SK-N-SH (cell line): ENCODE measurements at regions not wholly inside any gene's neighbourhood (a gene's known extent, or its start where the extent isn't known, plus 50 kb on each side); places are given as distances from the start of the nearest gene placed in this dataset.

Experiments used
- CTCF ChIA-PET: fragments of 300-600, 350-600 bp; formaldehyde crosslinking; extraction: SDS; loops from one replicate; lab custom pipeline; 2021; lab: Yijun Ruan, JAX
- POLR2A ChIA-PET: fragments of 350-600 bp; sonication (Branson Sonifier 250); formaldehyde crosslinking; extraction: SDS; loops from one replicate; lab custom pipeline; 2020; ENCODE audit warnings: antibody characterized with exemption, inconsistent platforms; lab: Yijun Ruan, JAX
- DNase-seq: peaks from one replicate; pipeline ENCODE4 v3.0.0; 2012
- H2AFZ ChIP-seq: fragments of 200-600 bp; sonication (generic); 2 replicates; pipeline ENCODE4 v1.8.1; 2016; ENCODE audit warnings: antibody characterized with exemption, mild to moderate bottlenecking, low read depth
- H3F3A ChIP-seq: fragments of 200-600 bp; sonication (generic); replicated peaks from 2 replicates; pipeline ENCODE3; 2016; ENCODE audit warnings: antibody characterized with exemption, mild to moderate bottlenecking; ENCODE audit not compliant: insufficient read depth
- H3K27ac ChIP-seq, 2 experiments: fragments of 200-500 bp in 1 of 2; fragments of 200-600 bp in 1 of 2; sonication (Bioruptor generic) in 1 of 2; sonication (generic), shearing (Covaris generic) in 1 of 2; 2 replicates each; pipeline versions ENCODE4 v1.5.1 to v1.6.1; 2014 to 2016; ENCODE audit warnings: low read depth in 2 of 2, inconsistent platforms in 1 of 2, low read length in 1 of 2, mild to moderate bottlenecking in 1 of 2, mixed read lengths in 1 of 2
- H3K27me3 ChIP-seq: fragments of 200-600 bp; sonication (generic), shearing (Covaris generic); 2 replicates; pipeline ENCODE4 v1.6.1; 2016; ENCODE audit warnings: mixed run types; ENCODE audit not compliant: insufficient read depth
- H3K36me3 ChIP-seq, 2 experiments: fragments of 200-500 bp in 1 of 2; fragments of 200-600 bp in 1 of 2; sonication (Bioruptor generic) in 1 of 2; sonication (generic) in 1 of 2; replicated peaks in 1 of 2; 2 replicates each; pipeline versions ENCODE3 to v1.5.1; 2014 to 2016; ENCODE audit warnings: low read length in 1 of 2, mild to moderate bottlenecking in 1 of 2; ENCODE audit not compliant: insufficient read depth in 2 of 2, control insufficient read depth in 1 of 2
- H3K4me1 ChIP-seq, 2 experiments: fragments of 200-500 bp in 1 of 2; fragments of 200-600 bp in 1 of 2; sonication (Bioruptor generic) in 1 of 2; sonication (generic), shearing (Covaris generic) in 1 of 2; 2 replicates each; pipeline versions ENCODE4 v1.5.1 to v1.6.1; 2014 to 2016; ENCODE audit warnings: low read depth in 1 of 2, low read length in 1 of 2, mixed run types in 1 of 2; ENCODE audit not compliant: insufficient read depth in 2 of 2, control insufficient read depth in 1 of 2
- H3K4me2 ChIP-seq: fragments of 200-600 bp; sonication (generic), shearing (Covaris generic); 2 replicates; pipeline ENCODE4 v1.6.1; 2017; ENCODE audit warnings: mixed run types
- H3K4me3 ChIP-seq, 2 experiments: fragments of 200-500 bp in 1 of 2; fragments of 200-600 bp in 1 of 2; sonication (Bioruptor generic) in 1 of 2; sonication (generic), shearing (Covaris generic) in 1 of 2; 2 replicates each; pipeline versions ENCODE4 v1.5.1 to v1.8.1; 2014 to 2016; ENCODE audit warnings: low read depth in 2 of 2, inconsistent platforms in 1 of 2, low read length in 1 of 2, mild to moderate bottlenecking in 1 of 2, mixed read lengths in 1 of 2, moderate library complexity in 1 of 2
- H3K79me2 ChIP-seq: fragments of 200-600 bp; sonication (generic); 2 replicates; pipeline ENCODE4 v1.8.1; 2017; ENCODE audit warnings: mild to moderate bottlenecking; ENCODE audit not compliant: insufficient read depth
- H3K9ac ChIP-seq: fragments of 200-600 bp; sonication (generic); 2 replicates; pipeline ENCODE4 v1.6.1; 2017; ENCODE audit warnings: mixed run types
- H3K9me2 ChIP-seq: fragments of 200-600 bp; sonication (generic); 2 replicates; pipeline ENCODE4 v1.6.1; 2017; ENCODE audit warnings: mixed run types
- H3K9me3 ChIP-seq: fragments of 200-600 bp; sonication (generic); 2 replicates; pipeline ENCODE4 v1.6.1; 2017; ENCODE audit warnings: mixed run types, mild to moderate bottlenecking, moderate library complexity
- H4K20me1 ChIP-seq: fragments of 200-600 bp; sonication (generic); 2 replicates; pipeline ENCODE4 v1.6.1; 2017; ENCODE audit warnings: mild to moderate bottlenecking, mixed run types; ENCODE audit not compliant: insufficient read depth
- CHD2 ChIP-seq: fragments of 150-350 bp; IDR thresholded peaks from 2 replicates; pipeline ENCODE4 v1.6.1; 2018; ENCODE audit warnings: low read length; ENCODE audit not compliant: partially characterized antibody
- CTCF ChIP-seq: fragments of 200-600 bp; sonication (generic); IDR thresholded peaks from 2 replicates; pipeline ENCODE4 v1.6.1; 2017; ENCODE audit warnings: antibody characterized with exemption, mild to moderate bottlenecking, moderate library complexity
- EZH2phosphoT487 ChIP-seq: fragments of 200-600 bp; sonication (generic); IDR thresholded peaks from 2 replicates; pipeline ENCODE4 v1.6.1; 2017; ENCODE audit warnings: low read depth, mixed run types, mild to moderate bottlenecking, antibody characterized with exemption, moderate library complexity, borderline replicate concordance
- FOSL2 ChIP-seq: IDR thresholded peaks from 2 replicates; pipeline ENCODE4 v1.4.0; 2012; ENCODE audit warnings: low read depth, mild to moderate bottlenecking, moderate library complexity, borderline replicate concordance
- FOXM1 ChIP-seq: IDR thresholded peaks from 2 replicates; pipeline ENCODE4 v1.4.0; 2012; ENCODE audit warnings: low read depth, mild to moderate bottlenecking
- GABPA ChIP-seq: IDR thresholded peaks from 2 replicates; pipeline ENCODE4 v1.4.0; 2012; ENCODE audit warnings: low read depth, mild to moderate bottlenecking
- IRF3 ChIP-seq: fragments of 150-350 bp; IDR thresholded peaks from 2 replicates; pipeline ENCODE4 v1.6.1; 2016; ENCODE audit warnings: mild to moderate bottlenecking, low read depth, low read length
- JUND ChIP-seq: IDR thresholded peaks from 2 replicates; pipeline ENCODE4 v1.4.0; 2012
- MXI1 ChIP-seq: IDR thresholded peaks from 2 replicates; pipeline ENCODE4 v1.6.1; 2012; ENCODE audit warnings: mild to moderate bottlenecking, low read depth, low read length, improper control_type of control experiment
- POLR2AphosphoS5 ChIP-seq: IDR thresholded peaks from 2 replicates; pipeline ENCODE4 v1.6.1; 2012; ENCODE audit warnings: low read depth, low read length
- RCOR1 ChIP-seq: fragments of 150-350 bp; IDR thresholded peaks from 2 replicates; pipeline ENCODE4 v1.6.1; 2017; ENCODE audit warnings: antibody characterized with exemption, low read length
- REST ChIP-seq: IDR thresholded peaks from 2 replicates; pipeline ENCODE4 v1.6.1; 2012; ENCODE audit warnings: mild to moderate bottlenecking, low read depth, low read length, moderate library complexity
- SIN3A ChIP-seq: IDR thresholded peaks from 2 replicates; pipeline ENCODE4 v1.6.1; 2012; ENCODE audit warnings: low read depth, mild to moderate bottlenecking, low read length, moderate library complexity, borderline replicate concordance
- SMC3 ChIP-seq: IDR thresholded peaks from 2 replicates; pipeline ENCODE4 v1.6.1; 2012; ENCODE audit warnings: low read depth, low read length, improper control_type of control experiment
- TAF1 ChIP-seq: IDR thresholded peaks from 2 replicates; pipeline ENCODE4 v1.6.1; 2012; ENCODE audit warnings: low read depth, mild to moderate bottlenecking, low read length, moderate library complexity, borderline replicate concordance
- TEAD4 ChIP-seq: IDR thresholded peaks from 2 replicates; pipeline ENCODE4 v1.4.0; 2012; ENCODE audit warnings: mild to moderate bottlenecking, borderline replicate concordance; ENCODE audit not compliant: insufficient read depth
- USF1 ChIP-seq: IDR thresholded peaks from 2 replicates; pipeline ENCODE4 v1.4.0; 2012; ENCODE audit warnings: low read depth, borderline replicate concordance
- USF2 ChIP-seq: fragments of 150-350 bp; IDR thresholded peaks from 2 replicates; pipeline ENCODE4 v1.6.1; 2017; ENCODE audit warnings: antibody characterized with exemption, low read length, low read depth, borderline replicate concordance
- ZBTB33 ChIP-seq: IDR thresholded peaks from 2 replicates; pipeline ENCODE4 v1.4.0; 2012; ENCODE audit warnings: low read depth, borderline replicate concordance
- WGBS: methylation state at CpG from one replicate; pipeline ENCODE4 v1.1.6; 2017; ENCODE audit warnings: low lambda C conversion rate; 5-methylcytosine and 5-hydroxymethylcytosine counted together

GRCh38 chr13:81395368-81395767 lies 1054.4 kb upstream of the SPRY2 start:
- peak; percentile 67 for DNase-seq
- POLR2A ChIA-PET = no interaction called here
- no peaks in the 10 kb centered on the region for H3F3A ChIP-seq
- TF ChIP-seq MXI1 (no peak), RCOR1 (no peak), SMC3 (no peak), SIN3A (no peak), USF1 (no peak), CTCF (no peak), TEAD4 (no peak), GABPA (no peak), USF2 (no peak), FOXM1 (no peak), EZH2phosphoT487 (no peak), POLR2AphosphoS5 (no peak), IRF3 (no peak), TAF1 (no peak), REST (no peak), FOSL2 (no peak), CHD2 (no peak), ZBTB33 (no peak), JUND (no peak)
- peaks cover 0 to 3% of the 10 kb centered on the region in 2 experiments; a peak in 1 of 4 replicates for H3K4me1 ChIP-seq
- H3K4me3 ChIP-seq = no peak overlapping the region
- H3K9me2 ChIP-seq = no peaks in the 10 kb centered on the region
- H3K9ac ChIP-seq = no peak overlapping the region
- peak overlapping the region; percentile 60; the same call in 1 of the 2 replicates for H2AFZ ChIP-seq
- H4K20me1 ChIP-seq = no peaks in the 10 kb centered on the region
- H3K27ac ChIP-seq = no peak overlapping the region
- no peaks in the 10 kb centered on the region for H3K79me2 ChIP-seq
- no peaks in the 10 kb centered on the region for H3K27me3 ChIP-seq
- H3K4me2 ChIP-seq = no peak overlapping the region; the same call in 1 of the 2 replicates
- WGBS = 0% methylated on average over 2 of the region's 4 CpGs
- no peaks in the 10 kb centered on the region for H3K9me3 ChIP-seq
- no peaks in the 10 kb centered on the region for H3K36me3 ChIP-seq
- CTCF ChIA-PET = no interaction called here
